HEK293T (cell line): ENCODE measurements at regions not wholly inside any gene's neighbourhood (a gene's known extent, or its start where the extent isn't known, plus 50 kb on each side); places are given as distances from the start of the nearest gene placed in this dataset.

Experiments
- CTCF ChIA-PET: fragments of 350-600 bp; formaldehyde crosslinking; extraction: SDS; loops from one replicate; lab custom pipeline; 2021; ENCODE audit warnings: antibody characterized with exemption, inconsistent platforms; lab: Yijun Ruan, JAX
- POLR2A ChIA-PET: fragments of 350-600 bp; formaldehyde crosslinking; extraction: SDS; loops from one replicate; lab custom pipeline; 2020; ENCODE audit warnings: antibody characterized with exemption, inconsistent platforms; lab: Yijun Ruan, JAX
- DNase-seq: peaks from one replicate; pipeline ENCODE4 v3.0.0; 2012; ENCODE audit warnings: mixed read lengths; ENCODE audit errors: extremely low spot score
- ARNT ChIP-seq: fragments of 450-650 bp; IDR thresholded peaks from 2 replicates; pipeline ENCODE4 v1.6.1; 2017; ENCODE audit warnings: mild to moderate bottlenecking
- BHLHE40 ChIP-seq: fragments of 450-650 bp; IDR thresholded peaks from 2 replicates; pipeline ENCODE4 v1.6.1; 2016; ENCODE audit warnings: mild to moderate bottlenecking, moderate library complexity, borderline replicate concordance
- CTBP1 ChIP-seq: fragments of 450-650 bp; IDR thresholded peaks from 2 replicates; pipeline ENCODE4 v1.6.1; 2016; ENCODE audit warnings: borderline replicate concordance
- ELF4 ChIP-seq: fragments of 450-650 bp; IDR thresholded peaks from 2 replicates; pipeline ENCODE4 v1.6.1; 2017; ENCODE audit warnings: antibody characterized with exemption
- FOXA1 ChIP-seq: fragments of 450-650 bp; IDR thresholded peaks from 2 replicates; pipeline ENCODE4 v1.6.1; 2016; ENCODE audit warnings: mild to moderate bottlenecking
- FOXK2 ChIP-seq: fragments of 450-650 bp; IDR thresholded peaks from 2 replicates; pipeline ENCODE4 v1.6.1; 2016; ENCODE audit warnings: mild to moderate bottlenecking
- FOXM1 ChIP-seq: fragments of 450-650 bp; IDR thresholded peaks from 2 replicates; pipeline ENCODE4 v1.6.1; 2017; ENCODE audit warnings: mild to moderate bottlenecking, borderline replicate concordance
- HDGF ChIP-seq: fragments of 450-650 bp; IDR thresholded peaks from 2 replicates; pipeline ENCODE4 v1.6.1; 2017; ENCODE audit warnings: antibody characterized with exemption, borderline replicate concordance
- L3MBTL2 ChIP-seq: fragments of 450-650 bp; conservative IDR thresholded peaks from 2 replicates; pipeline ENCODE4 v1.6.1; 2016; ENCODE audit warnings: mild to moderate bottlenecking
- LEF1 ChIP-seq: fragments of 450-650 bp; IDR thresholded peaks from 2 replicates; pipeline ENCODE4 v1.6.1; 2017; ENCODE audit warnings: mild to moderate bottlenecking, borderline replicate concordance
- NFRKB ChIP-seq: fragments of 450-650 bp; IDR thresholded peaks from 2 replicates; pipeline ENCODE4 v1.6.1; 2016; ENCODE audit warnings: mild to moderate bottlenecking, moderate library complexity
- SP1 ChIP-seq: fragments of 450-650 bp; IDR thresholded peaks from 2 replicates; pipeline ENCODE4 v1.6.1; 2017
- SUZ12 ChIP-seq: fragments of 450-650 bp; IDR thresholded peaks from 2 replicates; pipeline ENCODE4 v1.6.1; 2016; ENCODE audit warnings: mild to moderate bottlenecking
- TARDBP ChIP-seq: fragments of 450-650 bp; IDR thresholded peaks from 2 replicates; pipeline ENCODE4 v1.6.1; 2016
- ZNF384 ChIP-seq: fragments of 450-650 bp; IDR thresholded peaks from 2 replicates; pipeline ENCODE4 v1.6.1; 2016
- TF ChIP-seq, protein P1 (sequence below): fragments of 450-650 bp; IDR thresholded peaks from 2 replicates; pipeline ENCODE4 v1.6.1; 2016

DNA sequence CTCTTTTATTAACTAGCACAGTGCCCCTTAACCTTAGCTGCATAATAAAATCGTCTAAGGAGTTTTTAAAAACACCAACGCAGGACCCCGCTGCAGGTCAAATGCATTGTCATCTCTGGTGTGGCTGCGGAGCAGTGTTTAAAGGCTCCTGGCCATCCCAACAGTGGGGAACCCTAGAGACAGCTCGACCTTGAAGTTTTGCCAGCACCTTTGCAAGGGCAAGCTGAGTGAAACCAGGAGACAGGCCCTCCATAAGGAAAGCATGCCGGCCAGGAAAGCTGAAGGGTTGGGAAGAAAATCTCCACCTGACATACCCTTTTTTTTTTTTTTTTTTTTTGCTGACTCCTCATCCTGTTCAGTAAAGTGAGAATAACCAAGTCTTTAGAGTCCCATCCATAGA, 349.0 kb downstream of the CMPK2 start:
- ChIA-PET CTCF (no interaction called here), POLR2A (no interaction called here)
- TF ChIP-seq CTBP1: no peak
- TF ChIP-seq TARDBP: no peak
- no peak for DNase-seq

DNA sequence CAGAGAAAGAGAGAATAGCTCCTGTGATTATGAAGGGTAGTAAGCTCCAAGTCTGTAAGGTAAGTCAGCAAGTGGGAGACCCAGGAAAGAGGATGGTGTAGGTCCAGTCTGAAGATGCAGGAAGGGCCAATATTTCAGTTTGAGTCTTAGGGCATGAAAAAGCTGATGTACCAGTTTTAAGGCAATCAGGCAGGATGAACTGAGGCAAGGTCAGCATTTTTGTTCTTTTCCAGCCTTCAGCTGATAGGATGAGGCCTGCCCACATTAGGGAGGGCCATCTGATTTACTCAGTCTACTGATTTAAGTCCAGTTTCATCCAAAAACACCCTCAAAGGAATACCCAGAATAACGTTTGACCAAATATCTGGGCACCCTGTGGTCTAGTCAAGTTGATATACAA, 347.3 kb downstream of the CMPK2 start:
- ChIA-PET CTCF (no interaction called here), POLR2A (no interaction called here)
- no peak for TF ChIP-seq CTBP1
- no peak for TF ChIP-seq HDGF
- TF ChIP-seq FOXM1: no peak
- TF ChIP-seq TARDBP: no peak
- TF ChIP-seq NFRKB: no peak
- DNase-seq: no peak

DNA sequence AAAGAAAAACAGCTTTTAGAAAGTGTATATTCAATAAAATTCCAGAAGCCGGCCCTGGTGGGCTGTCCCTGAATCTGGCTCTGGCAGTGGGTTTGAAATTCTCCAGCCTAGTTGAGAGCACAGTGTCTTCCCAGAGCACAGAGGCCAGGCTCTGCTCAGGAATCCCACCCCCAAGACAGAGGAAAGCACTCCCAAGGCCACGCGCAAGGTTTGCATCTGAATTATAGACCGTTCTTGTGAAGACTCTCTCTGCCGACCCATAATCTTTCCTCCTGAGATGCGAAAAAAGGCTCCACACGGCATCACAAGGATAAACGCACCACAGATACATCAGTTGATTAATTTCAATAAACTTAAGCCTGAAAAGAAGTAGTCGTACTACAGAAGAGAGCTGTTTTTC, 342.2 kb downstream of the CMPK2 start:
- TF ChIP-seq HDGF: no peak
- no peak for TF ChIP-seq NFRKB
- TF ChIP-seq TARDBP: no peak
- no peak for TF ChIP-seq FOXM1
- TF ChIP-seq ELF4: no peak
- TF ChIP-seq SP1: no peak
- TF ChIP-seq ARNT: no peak
- no peak for TF ChIP-seq SUZ12
- no peak for TF ChIP-seq LEF1
- TF ChIP-seq, protein P1, sequence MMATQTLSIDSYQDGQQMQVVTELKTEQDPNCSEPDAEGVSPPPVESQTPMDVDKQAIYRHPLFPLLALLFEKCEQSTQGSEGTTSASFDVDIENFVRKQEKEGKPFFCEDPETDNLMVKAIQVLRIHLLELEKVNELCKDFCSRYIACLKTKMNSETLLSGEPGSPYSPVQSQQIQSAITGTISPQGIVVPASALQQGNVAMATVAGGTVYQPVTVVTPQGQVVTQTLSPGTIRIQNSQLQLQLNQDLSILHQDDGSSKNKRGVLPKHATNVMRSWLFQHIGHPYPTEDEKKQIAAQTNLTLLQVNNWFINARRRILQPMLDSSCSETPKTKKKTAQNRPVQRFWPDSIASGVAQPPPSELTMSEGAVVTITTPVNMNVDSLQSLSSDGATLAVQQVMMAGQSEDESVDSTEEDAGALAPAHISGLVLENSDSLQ: no peak
- no peak for TF ChIP-seq FOXK2
- no peak for TF ChIP-seq L3MBTL2
- no peak for TF ChIP-seq CTBP1
- no peak for TF ChIP-seq BHLHE40
- TF ChIP-seq FOXA1: no peak
- TF ChIP-seq ZNF384: no peak
- POLR2A ChIA-PET: no interaction called here
- CTCF ChIA-PET: no interaction called here
- no peak for DNase-seq

DNA sequence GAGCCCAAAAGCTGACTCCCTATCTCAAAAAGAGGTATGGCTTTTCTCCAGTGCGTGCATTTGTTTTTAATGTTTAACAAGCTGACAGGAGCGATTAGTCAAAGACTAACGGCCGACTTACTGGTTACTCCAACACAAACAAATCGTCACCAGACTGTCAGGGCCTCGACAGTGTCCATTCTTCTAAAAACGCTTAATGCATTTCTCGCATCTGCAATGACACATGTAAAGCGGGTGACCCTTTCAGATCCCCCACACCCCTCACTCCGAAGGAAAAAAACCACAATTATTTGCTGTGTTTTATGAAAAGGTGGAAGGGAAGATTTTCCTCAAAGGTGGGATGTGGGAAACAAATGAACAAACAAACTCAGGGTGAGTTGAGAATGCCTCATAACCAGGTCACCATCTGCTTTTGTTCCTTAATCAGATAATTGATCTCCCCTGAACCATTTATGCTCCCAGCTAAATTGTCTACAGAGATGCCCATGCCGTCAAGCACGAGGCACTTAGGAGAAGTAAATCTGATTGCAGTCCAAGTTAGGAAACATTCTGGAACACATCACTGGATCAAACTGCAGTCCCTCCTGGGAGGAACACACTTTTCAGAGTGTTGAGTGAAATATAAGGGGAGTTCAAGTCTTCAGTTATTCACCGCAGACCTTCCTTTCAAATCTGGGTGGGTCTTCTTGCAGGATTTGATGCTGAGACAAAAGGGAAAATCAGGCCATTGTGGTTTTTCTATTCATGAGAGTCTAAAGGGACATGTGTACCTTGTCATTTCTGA, 340.8 kb downstream of the CMPK2 start:
- DNase-seq: no peak
- TF ChIP-seq FOXA1 (no peak), FOXK2 (no peak), LEF1 (no peak), SP1 (no peak), NFRKB (no peak), HDGF (no peak), BHLHE40 (no peak), ZNF384 (no peak), TARDBP (no peak), SUZ12 (no peak), FOXM1 (no peak)
- TF ChIP-seq, protein P1: no peak
- ChIA-PET CTCF (no interaction called here), POLR2A (no interaction called here)

DNA sequence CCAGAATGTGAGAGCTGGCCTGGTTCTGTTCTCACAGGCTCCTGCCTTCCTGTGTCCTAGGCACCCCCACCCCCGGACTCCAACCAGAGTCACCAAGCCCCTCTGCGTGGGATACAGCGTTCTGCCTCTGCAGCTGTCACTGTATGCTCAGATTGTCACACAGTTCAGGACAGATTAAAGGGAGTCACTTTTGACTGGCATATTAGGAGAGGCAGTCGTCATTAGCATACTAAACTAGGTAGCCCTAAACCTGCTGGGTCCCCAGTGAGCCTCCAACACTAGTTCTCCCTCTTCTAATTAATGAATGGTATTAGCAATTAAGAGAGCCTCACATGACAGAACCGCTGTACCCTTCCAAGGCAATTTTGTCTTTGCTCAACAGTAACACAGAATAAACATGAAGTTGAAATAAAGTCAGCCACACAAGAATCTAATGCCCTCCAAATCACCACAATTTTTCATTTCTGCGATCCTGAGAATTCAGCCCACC, 340.2 kb downstream of the CMPK2 start:
- TF ChIP-seq ELF4 (no peak), FOXM1 (no peak), FOXA1 (no peak)
- CTCF ChIA-PET: no interaction called here
- POLR2A ChIA-PET: no interaction called here
- no peak for DNase-seq

DNA sequence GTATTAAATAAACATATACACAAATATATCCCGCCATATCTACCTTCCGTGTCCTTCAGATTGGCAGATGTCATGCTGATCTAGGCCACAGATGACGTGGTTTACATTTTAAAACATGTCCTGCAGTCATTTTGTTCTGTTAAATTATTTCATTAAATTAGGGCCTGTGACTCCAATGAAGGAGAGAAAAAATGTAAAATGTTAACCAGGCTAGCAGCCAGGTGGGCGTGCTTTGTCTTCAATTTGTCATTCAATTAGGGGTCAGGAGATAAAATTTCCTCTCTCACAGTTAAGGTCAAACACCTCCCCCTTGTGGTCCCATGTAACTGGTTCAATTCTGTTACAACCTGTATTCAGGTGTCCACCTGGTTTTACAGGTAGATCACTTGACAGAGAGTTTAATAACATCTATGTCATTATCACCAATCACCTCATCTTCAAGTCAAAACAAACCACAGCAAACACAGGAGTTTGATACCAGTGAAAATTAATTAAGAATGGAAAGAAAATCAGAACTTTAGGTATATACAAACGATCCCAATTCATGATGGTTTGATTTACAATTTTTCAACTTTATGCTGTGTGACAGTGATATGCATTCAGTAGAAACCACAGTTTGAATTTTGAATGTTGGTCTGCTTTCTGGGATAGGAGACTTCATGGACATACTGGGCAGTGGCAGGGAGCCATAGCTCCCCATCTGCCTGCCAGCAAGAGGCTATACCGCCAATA, 339.4 kb downstream of the CMPK2 start:
- no peak for DNase-seq
- ChIA-PET POLR2A (no interaction called here), CTCF (no interaction called here)
- TF ChIP-seq CTBP1 (no peak), ARNT (no peak), FOXA1 (no peak), LEF1 (no peak), ELF4 (no peak), BHLHE40 (no peak), SP1 (no peak), L3MBTL2 (no peak), SUZ12 (no peak), FOXM1 (no peak), TARDBP (no peak), ZNF384 (no peak), HDGF (no peak), NFRKB (no peak), FOXK2 (no peak)
- TF ChIP-seq, protein P1: no peak
